Left lung (tissue), 4 donors: ENCODE measurements at regions not wholly inside any gene's neighbourhood (a gene's known extent, or its start where the extent isn't known, plus 50 kb on each side); places are given as distances from the start of the nearest gene placed in this dataset.

Experiments
- ATAC-seq: fragments of 200-7000 bp; cut with Tn5 transposase; one replicate; pipeline ENCODE4 v1.9.1; 2020; ENCODE audit warnings: moderate library complexity
- DNase-seq, 4 donors: peaks; one replicate each; pipeline ENCODE4 v3.0.0-alpha.2; 2013 to 2020
- H3K27ac ChIP-seq, 2 donors: fragments of 200-600 bp; sonication (generic) in 1 of 2; one replicate each; pipeline versions ENCODE4 v1.5.0 to v1.8.0; 2020 to 2021
- H3K27me3 ChIP-seq, 2 donors: fragments of 200-600 bp; sonication (generic) in 1 of 2; one replicate each; pipeline versions ENCODE4 v1.5.0 to v1.8.0; 2020 to 2021
- H3K36me3 ChIP-seq, 2 donors: fragments of 200-600 bp; sonication (generic) in 1 of 2; one replicate each; pipeline versions ENCODE4 v1.5.0 to v1.8.0; 2020 to 2021
- H3K4me1 ChIP-seq, 2 donors: fragments of 200-600 bp; one replicate each; pipeline ENCODE4 v1.8.0; 2021
- H3K4me3 ChIP-seq, 2 donors: fragments of 200-600 bp; sonication (generic) in 1 of 2; one replicate each; pipeline versions ENCODE4 v1.5.0 to v1.8.0; 2020 to 2021; ENCODE audit warnings: mild to moderate bottlenecking in 1 of 2
- H3K9me3 ChIP-seq, 2 donors: fragments of 200-600 bp; sonication (generic) in 1 of 2; one replicate each; pipeline versions ENCODE4 v1.5.0 to v1.8.0; 2020 to 2021
- CTCF ChIP-seq, 2 donors: fragments of 200-600 bp; sonication (generic) in 1 of 2; IDR thresholded peaks; one replicate each; pipeline versions ENCODE4 v1.5.0 to v1.8.0; 2021; ENCODE audit warnings: antibody characterized with exemption in 2 of 2
- intact Hi-C, 2 donors: fragments of 100-400 bp; cut with DNase I; formaldehyde crosslinking; loops; one replicate each; pipeline versions ENCODE4 v1.11.2 to v1.14.2; 2022
- donor health status: DM: no; HTN: yes; CAD: no.
- donor health status: DM: no; HTN: no; CAD: no.

- Histone ChIP-seq H3K9me3 (no peaks in the 10 kb centered on the region), H3K4me1 (no peaks in the 10 kb centered on the region), H3K27ac (no peak overlapping the region), H3K27me3 (no peaks in the 10 kb centered on the region), H3K36me3 (no peaks in the 10 kb centered on the region), H3K4me3 (no peak overlapping the region)
- TF ChIP-seq CTCF (IDR thresholded peaks at IDR 0.05): no peak
- no peak for DNase-seq
- intact Hi-C loops: no loop called here
- no peak for ATAC-seq
Measured at GRCh38 chr18:59959073-59959472, 59.3 kb downstream of the PMAIP1 start.

- DNase-seq (peak in 2 of 4 donors; percentile 8 to 24), ATAC-seq (no peak)
- TF ChIP-seq CTCF (IDR thresholded peaks at IDR 0.05): no peak
- intact Hi-C loops: no loop called here
- Histone ChIP-seq H3K27me3 (no peaks in the 10 kb centered on the region), H3K27ac (no peak overlapping the region), H3K36me3 (no peaks in the 10 kb centered on the region), H3K4me1 (no peaks in the 10 kb centered on the region), H3K4me3 (no peak overlapping the region), H3K9me3 (no peaks in the 10 kb centered on the region)
Measured at GRCh38 chr18:59957957-59958356, 58.2 kb downstream of the PMAIP1 start.

GRCh38 chr18:59954755-59955156 is 55.0 kb downstream of the PMAIP1 start:
- Histone ChIP-seq H3K27me3 (no peaks in the 10 kb centered on the region), H3K36me3 (no peaks in the 10 kb centered on the region), H3K27ac (no peak overlapping the region), H3K4me1 (no peaks in the 10 kb centered on the region), H3K4me3 (no peak overlapping the region), H3K9me3 (no peaks in the 10 kb centered on the region)
- DNase-seq (no peak), ATAC-seq (no peak)
- TF ChIP-seq CTCF (IDR thresholded peaks at IDR 0.05): no peak
- intact Hi-C loops: no loop called here

GRCh38 chr18:59954241-59954640 is 54.4 kb downstream of the PMAIP1 start:
- DNase-seq: no peak
- no peak for TF ChIP-seq CTCF (IDR thresholded peaks at IDR 0.05)
- Histone ChIP-seq H3K27ac (no peak overlapping the region), H3K9me3 (no peaks in the 10 kb centered on the region), H3K27me3 (no peaks in the 10 kb centered on the region), H3K4me1 (no peaks in the 10 kb centered on the region), H3K4me3 (no peak overlapping the region), H3K36me3 (no peaks in the 10 kb centered on the region)
- intact Hi-C loops: no loop called here
- ATAC-seq: no peak
